Endometrial microvascular endothelial cells (primary cell): ENCODE measurements at regions not wholly inside any gene's neighbourhood (a gene's known extent, or its start where the extent isn't known, plus 50 kb on each side); places are given as distances from the start of the nearest gene placed in this dataset.
"Not testable (repeated sequence)": the region's sequence is repeated elsewhere in the genome, so short reads cannot be mapped to it uniquely, and the experiment has no call there.

Experiments
- in situ Hi-C: cut with HindIII; loops from 2 replicates; pipeline ENCODE4 v1.10.0; 2017; ENCODE audit warnings: low sequenced_read_pairs, low pct_unique_long_range_greater_than_20kb; ENCODE audit errors: inconsistent ontology term

- in situ Hi-C loops: no loop called here
Observed at GRCh38 chr6:71642120-71642519, 244.2 kb upstream of the RIMS1 start.

DNA sequence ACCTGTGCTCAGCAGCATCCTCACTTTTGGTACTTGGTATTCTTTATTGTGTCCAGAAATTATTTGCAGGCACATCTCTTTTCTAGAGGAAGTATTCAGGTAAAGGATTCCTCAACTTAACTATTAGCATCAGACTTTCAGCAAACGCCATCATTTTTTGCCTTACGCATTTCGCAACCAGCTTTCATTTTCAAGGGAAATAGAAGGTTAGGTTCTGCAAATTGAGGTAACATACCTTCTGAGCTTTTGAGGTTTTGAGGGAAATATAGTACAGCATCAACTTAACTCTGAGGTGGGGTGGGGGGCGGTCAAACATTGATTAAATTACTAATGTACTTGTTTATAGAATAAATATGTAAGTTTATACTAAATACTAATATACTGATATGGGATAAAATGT is 243.6 kb upstream of the RIMS1 start:
- in situ Hi-C loops: no loop called here

DNA sequence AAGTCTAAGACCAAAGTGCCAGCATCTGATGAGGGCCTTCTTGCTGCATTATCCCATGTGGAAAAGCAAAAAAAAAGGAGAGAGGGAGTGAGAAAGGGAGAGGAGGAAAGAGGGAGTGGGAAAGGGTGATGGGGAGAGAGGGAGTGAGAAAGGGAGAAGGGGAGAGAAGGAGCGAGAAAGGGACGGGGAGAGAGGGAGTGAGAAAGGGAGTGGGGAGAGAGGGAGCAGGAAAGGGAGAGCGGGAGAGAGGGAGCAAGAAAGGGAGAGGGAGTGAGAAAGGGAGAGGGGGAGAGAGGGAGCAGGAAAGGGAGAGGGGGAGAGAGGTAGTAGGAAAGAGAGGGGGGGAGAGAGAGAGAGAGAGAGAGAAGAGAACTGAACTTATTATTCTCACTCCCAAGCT is 241.1 kb upstream of the RIMS1 start:
- in situ Hi-C loops: no loop called here

DNA sequence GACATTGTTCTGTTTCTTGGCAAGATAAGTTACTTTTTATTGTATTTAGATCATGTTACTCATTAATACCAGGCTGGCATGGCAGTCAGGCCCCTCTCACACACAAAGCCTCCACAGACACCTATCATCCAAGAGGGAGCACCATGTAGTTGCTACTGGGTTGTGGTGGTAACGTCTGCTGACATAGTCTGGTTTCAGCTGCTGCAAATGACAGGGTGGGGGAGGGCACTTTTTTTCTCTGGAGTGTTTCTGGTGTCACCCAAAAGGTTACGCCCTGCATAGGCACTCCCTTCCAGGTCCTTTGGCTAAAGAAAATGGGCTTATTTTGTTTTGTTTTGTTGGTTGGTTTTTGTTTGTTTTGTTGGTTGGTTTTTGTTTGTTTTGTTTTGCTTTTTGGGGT is 236.4 kb upstream of the RIMS1 start:
- in situ Hi-C loops: no loop called here

DNA sequence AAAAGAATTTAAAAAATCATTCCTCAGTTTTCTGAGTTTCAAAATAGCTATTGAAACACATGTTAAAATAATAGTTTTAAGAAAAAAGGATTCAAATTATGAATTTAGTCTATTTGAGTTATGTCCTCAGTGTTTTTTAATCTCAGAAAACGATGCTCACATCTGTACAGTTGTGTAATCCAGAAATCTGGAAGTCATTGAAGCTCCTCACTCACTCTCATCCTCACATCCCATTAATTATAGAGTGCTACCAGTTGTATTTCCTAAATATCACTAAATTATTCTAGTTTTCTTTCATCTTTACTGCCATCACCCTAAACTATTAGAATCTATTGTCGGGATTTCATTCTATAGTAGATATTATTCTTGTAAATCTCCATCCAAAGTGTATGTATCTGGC is 234.7 kb upstream of the RIMS1 start:
- in situ Hi-C loops: no loop called here

DNA sequence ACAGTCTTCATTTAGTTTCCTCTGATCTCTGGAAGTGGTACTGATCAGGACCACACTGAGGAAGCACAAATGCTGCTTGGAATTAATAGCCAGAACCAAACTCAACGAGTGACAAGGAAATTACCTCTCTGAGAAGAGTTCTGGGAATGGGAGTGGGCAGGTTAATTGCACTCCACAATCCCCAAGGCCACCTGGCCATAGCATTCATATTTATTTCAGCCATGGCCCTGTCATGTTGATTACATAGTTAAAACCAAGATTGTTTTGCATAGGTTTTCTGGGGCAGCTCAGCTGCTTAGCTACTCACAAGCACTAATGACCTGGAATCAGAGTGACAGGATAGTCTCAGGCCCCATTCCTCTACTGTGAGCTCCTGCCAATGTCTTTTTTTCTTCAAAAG is 230.2 kb upstream of the RIMS1 start:
- in situ Hi-C loops: no loop called here

DNA sequence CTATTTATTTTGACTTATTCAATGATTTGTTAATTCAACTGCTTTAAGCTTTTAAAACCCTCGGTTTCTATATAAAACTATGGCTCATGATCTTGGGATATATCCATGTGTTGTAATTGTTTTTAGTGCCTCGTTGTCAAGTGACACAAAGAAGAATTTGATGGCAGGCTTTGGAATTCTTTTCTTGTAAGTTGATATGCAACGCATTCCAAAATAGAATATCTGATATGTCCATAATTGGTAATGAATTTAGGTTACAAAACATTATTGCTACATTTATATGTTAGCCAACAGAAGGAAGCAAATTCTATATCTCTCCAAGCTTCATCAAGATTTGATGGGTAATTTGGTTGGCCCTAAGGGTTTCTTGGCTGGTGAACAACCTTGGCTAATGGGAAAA is 220.4 kb upstream of the RIMS1 start:
- in situ Hi-C loops: no loop called here

DNA sequence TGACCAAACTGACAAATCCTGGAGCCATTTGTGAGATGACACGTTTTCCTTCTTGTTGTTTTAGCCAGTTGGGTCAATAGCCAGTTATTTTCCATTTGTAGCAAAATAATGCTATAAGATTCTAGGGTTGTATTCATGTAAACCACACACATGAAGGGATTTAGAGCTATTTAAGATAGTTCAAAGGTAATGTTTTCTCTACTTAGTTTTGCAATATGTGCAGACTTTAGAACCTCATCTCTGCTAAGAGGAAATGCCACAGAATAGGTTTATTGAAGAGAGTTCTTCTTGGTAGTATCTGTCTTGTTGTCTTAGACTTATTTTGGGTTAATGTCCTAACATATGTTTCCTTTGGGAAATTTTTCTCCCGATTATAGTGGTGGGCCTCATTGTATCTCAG is 213.5 kb upstream of the RIMS1 start:
- in situ Hi-C loops: no loop called here

DNA sequence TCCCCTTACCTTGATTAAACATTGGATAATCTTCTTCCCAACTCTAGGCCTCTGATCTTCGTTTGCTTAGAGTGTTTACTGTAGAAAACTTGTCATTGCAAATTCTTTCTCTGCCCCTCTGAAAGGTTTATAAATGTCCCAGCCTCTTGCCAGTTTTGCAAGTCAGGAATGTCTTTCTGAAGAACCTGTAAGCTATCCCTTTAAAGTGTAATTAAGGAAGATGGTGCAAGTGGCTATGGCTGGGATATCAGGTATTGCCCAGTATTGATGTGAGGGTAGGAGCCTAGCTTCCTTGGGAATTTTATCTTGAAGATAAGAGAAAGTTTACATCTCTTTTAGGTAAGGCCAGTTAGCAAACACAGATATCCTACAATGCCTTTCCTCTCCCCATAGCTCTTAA is 211.0 kb upstream of the RIMS1 start:
- in situ Hi-C loops: no loop called here

GRCh38 chr6:71676298-71676697 is 210.1 kb upstream of the RIMS1 start:
- in situ Hi-C loops: no loop called here

- in situ Hi-C loops: no loop called here
Observed at GRCh38 chr6:71678091-71678490, 208.3 kb upstream of the RIMS1 start.

- in situ Hi-C loops: no loop called here
Observed at GRCh38 chr6:71681234-71681867, 205.0 kb upstream of the RIMS1 start.

DNA sequence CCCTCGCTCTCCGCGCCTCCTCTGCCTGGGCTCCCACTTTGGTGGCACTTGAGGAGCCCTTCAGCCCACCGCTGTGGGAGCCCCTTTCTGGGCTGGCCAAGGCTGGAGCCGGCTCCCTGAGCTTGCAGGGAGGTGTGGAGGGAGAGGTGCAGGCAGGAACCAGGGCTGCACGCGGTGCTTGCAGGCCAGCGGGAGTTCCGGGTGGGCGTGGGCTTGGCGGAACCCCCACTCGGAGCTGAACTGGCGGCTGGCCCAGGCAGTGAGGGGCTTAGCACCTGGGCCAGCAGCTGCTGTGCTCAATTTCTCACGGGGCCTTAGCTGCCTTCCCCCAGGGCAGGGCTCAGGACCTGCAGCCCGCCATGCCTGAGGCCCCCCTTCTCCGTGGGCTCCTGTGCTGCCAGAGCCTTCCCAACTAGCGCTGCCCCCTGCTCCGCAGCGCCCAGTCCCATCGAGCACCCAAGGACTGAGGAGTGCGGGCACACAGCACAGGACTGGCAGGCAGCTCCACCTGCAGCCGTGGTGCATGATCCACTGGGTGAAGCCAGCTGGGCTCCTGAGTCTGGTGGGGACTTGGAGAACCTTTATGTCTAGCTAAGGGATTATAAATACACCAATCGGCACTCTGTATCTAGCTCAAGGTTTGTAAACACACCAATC is 200.2 kb upstream of the RIMS1 start:
- in situ Hi-C loops: not testable (repeated sequence)

GRCh38 chr6:71698702-71699101 is 187.6 kb upstream of the RIMS1 start:
- in situ Hi-C loops: no loop called here

- in situ Hi-C loops: no loop called here
Observed at GRCh38 chr6:71706523-71706922, 179.8 kb upstream of the RIMS1 start.

GRCh38 chr6:71707059-71707458 is 179.3 kb upstream of the RIMS1 start:
- in situ Hi-C loops: no loop called here

- in situ Hi-C loops: no loop called here
Observed at GRCh38 chr6:71720705-71721104, 165.6 kb upstream of the RIMS1 start.

- in situ Hi-C loops: no loop called here
Observed at GRCh38 chr6:71721642-71722041, 164.7 kb upstream of the RIMS1 start.

DNA sequence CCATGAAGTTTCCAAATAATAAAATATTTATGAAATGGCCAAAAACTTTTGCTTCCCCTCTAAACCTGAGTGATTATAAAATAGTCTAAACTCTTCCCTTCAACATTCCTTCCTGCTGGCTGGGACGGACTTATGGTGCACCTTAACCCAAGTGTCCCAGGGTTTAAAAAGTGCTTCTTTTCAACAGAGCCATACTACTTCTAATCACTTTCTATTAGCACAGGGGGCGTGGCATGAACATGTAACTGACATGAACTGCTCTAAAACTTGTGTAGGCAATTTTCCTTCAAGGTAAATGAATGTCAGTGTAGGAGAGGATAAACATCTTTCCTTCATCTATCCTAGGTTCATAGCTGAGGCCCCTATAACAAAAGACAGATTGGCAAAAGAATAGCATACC is 163.6 kb upstream of the RIMS1 start:
- in situ Hi-C loops: no loop called here

DNA sequence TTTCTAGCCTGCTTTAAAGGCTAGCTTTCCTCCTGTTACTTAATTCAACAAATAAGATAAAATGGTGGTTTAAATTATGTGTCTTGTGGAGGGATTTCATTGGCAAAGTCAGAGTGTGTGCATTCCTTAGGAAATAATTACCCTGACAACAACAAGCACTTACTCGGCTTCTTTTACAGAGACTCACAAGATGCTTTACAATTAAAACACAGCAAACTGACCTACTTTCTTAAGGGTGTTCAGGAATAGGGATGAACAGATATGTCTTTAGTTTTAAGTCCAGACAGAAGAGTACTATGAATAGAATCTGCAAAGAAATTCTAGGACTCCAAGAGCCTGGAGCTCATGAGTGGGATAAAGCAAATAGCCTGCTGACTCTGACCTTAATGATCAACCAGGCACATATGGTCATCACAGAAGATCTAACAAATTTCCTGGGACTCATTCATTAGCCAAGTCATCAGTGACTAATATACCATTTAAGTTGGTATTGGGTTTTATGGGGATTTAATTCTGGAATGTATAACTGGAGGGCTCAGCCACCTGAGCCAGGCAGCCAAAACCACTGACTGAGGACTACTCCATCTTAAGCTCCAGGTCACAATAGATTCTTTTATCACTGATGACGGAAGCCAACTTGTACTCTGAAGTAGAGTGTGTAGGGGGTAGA is 161.8 kb upstream of the RIMS1 start:
- in situ Hi-C loops: no loop called here

DNA sequence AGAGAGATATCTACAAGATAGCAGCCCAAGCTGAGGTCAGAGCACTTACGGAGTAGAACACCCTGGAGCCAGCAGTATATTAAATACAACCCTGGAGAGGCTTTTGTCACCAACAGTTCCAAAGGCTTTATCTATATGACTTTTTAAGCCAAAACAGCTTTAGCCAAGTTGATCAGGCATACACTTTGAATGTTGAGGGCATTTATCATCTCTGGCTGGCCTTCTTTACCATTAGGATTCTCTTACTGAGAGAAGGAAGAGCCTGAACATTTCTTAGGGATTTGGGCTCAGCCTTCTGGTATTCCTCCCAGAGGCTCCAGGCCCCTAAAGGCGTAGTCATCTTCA is 161.3 kb upstream of the RIMS1 start:
- in situ Hi-C loops: no loop called here
